Kidney (tissue), 13 donors: ENCODE measurements at regions not wholly inside any gene's neighbourhood (a gene's known extent, or its start where the extent isn't known, plus 50 kb on each side); places are given as distances from the start of the nearest gene placed in this dataset.

Source experiments
- DNase-seq, 5 donors: peaks; one replicate each; pipeline ENCODE4 v3.0.0-alpha.2; 2013 to 2020
- FAIRE-seq: peaks from 2 replicates; lab custom pipeline; 2012; peaks lifted over from hg19 to GRCh38; lab: Jason Lieb, UNC
- H3K27ac ChIP-seq, 2 donors: one replicate each; pipeline ENCODE4 v1.7.0; 2013; ENCODE audit warnings: low read depth in 2 of 2, low read length in 2 of 2, inconsistent platforms in 1 of 2
- H3K27me3 ChIP-seq: one replicate; pipeline ENCODE4 v1.7.1; 2013; ENCODE audit warnings: low read length, inconsistent platforms; ENCODE audit not compliant: control insufficient read depth, insufficient read depth
- H3K36me3 ChIP-seq, 3 donors: one replicate each; pipeline versions ENCODE4 v1.7.0 to v1.7.1; 2013; ENCODE audit warnings: low read length in 3 of 3, control low read depth in 1 of 3, inconsistent platforms in 1 of 3; ENCODE audit not compliant: insufficient read depth in 3 of 3, control insufficient read depth in 2 of 3
- H3K4me1 ChIP-seq, 3 donors: one replicate each; pipeline versions ENCODE4 v1.7.0 to v1.7.1; 2013; ENCODE audit warnings: low read length in 3 of 3, inconsistent platforms in 1 of 3, low read depth in 1 of 3; ENCODE audit not compliant: control insufficient read depth in 2 of 3, insufficient read depth in 2 of 3
- H3K4me3 ChIP-seq, 3 donors: one replicate each; pipeline versions ENCODE4 v1.7.0 to v1.8.1; 2013; ENCODE audit warnings: low read length in 3 of 3, control low read depth in 1 of 3, inconsistent platforms in 1 of 3
- H3K9ac ChIP-seq, 3 donors: one replicate each; pipeline versions ENCODE4 v1.7.0 to v1.7.1; 2013; ENCODE audit warnings: low read length in 3 of 3, control low read depth in 1 of 3, inconsistent platforms in 1 of 3
- H3K9me3 ChIP-seq, 3 donors: one replicate each; pipeline versions ENCODE4 v1.7.0 to v1.7.1; 2013; ENCODE audit warnings: low read length in 3 of 3, control low read depth in 1 of 3, inconsistent platforms in 1 of 3; ENCODE audit not compliant: control insufficient read depth in 2 of 3, insufficient read depth in 1 of 3
- CTCF ChIP-seq: IDR thresholded peaks from 3 replicates; pipeline ENCODE4 v1.5.1; 2012; ENCODE audit warnings: mild to moderate bottlenecking, moderate library complexity, borderline replicate concordance; ENCODE audit not compliant: insufficient read depth; ENCODE audit errors: extremely low read depth
- intact Hi-C: fragments of 100-400 bp; cut with DNase I; formaldehyde crosslinking; loops from one replicate; pipeline ENCODE4 v1.11.1; 2022
- donor health status: control.
- donor health status: control.
- donor health status: control.
- donor health status: control.
- donor health status: control.
- donor health status: DM: yes; HTN: yes; CAD: no.
- donor health status: Normal renal cell carcinoma (clear cell type).

- Histone ChIP-seq H3K4me1 (peaks cover 0 to 4% (median 3%) of the 10 kb centered on the region in 3 donors), H3K9ac (no peak overlapping the region), H3K27me3 (no peaks in the 10 kb centered on the region), H3K27ac (no peak overlapping the region), H3K4me3 (no peak overlapping the region), H3K9me3 (no peaks in the 10 kb centered on the region), H3K36me3 (no peaks in the 10 kb centered on the region)
- FAIRE-seq (no peak), DNase-seq (no peak)
- intact Hi-C loops = no loop called here
- no peak for TF ChIP-seq CTCF
Observed at GRCh38 chr11:70623906-70624597, 225.7 kb downstream of the CTTN start.

DNA sequence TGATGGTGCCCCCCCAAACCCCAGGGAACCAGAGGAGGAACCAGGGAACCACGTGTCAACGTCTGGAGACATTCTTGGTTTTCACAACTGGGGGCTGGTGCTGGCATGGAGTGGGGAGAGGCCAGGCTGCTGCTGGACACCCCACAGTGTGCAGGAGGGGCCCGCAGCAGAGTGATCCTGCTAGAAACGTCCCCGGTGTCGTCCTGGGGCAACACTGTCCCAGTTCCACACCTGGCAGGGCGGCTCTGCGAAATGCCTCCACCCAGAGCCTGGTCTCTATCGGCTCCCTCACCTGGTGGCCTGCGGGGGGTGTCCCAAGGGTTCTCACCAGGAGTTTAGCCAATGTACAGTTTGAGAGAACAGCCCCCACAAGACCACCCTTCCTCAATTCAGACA is 226.3 kb downstream of the CTTN start:
- Histone ChIP-seq H3K4me1 (peaks cover 0 to 4% (median 3%) of the 10 kb centered on the region in 3 donors), H3K27ac (no peak overlapping the region), H3K4me3 (no peak overlapping the region), H3K27me3 (no peaks in the 10 kb centered on the region), H3K9me3 (no peaks in the 10 kb centered on the region), H3K9ac (no peak overlapping the region), H3K36me3 (no peaks in the 10 kb centered on the region)
- DNase-seq (no peak), FAIRE-seq (no peak)
- TF ChIP-seq CTCF = no peak
- intact Hi-C loops = no loop called here

GRCh38 chr11:70625051-70625450 is 226.7 kb downstream of the CTTN start:
- no peak for DNase-seq
- FAIRE-seq = no peak
- intact Hi-C loops = no loop called here

More at GRCh38 chr11:70625051-70625450, 226.7 kb downstream of the CTTN start:
- no peak for TF ChIP-seq CTCF
- no peaks in the 10 kb centered on the region for H3K27me3 ChIP-seq
- no peak overlapping the region for H3K27ac ChIP-seq
- no peaks in the 10 kb centered on the region for H3K36me3 ChIP-seq
- H3K4me3 ChIP-seq = no peak overlapping the region
- peaks cover 0 to 4% (median 3%) of the 10 kb centered on the region in 3 donors for H3K4me1 ChIP-seq
- H3K9me3 ChIP-seq = no peaks in the 10 kb centered on the region
- no peak overlapping the region for H3K9ac ChIP-seq
